DND-41 (cell line): ENCODE measurements at regions not wholly inside any gene's neighbourhood (a gene's known extent, or its start where the extent isn't known, plus 50 kb on each side); places are given as distances from the start of the nearest gene placed in this dataset.

Experiments
- ATAC-seq: fragments of 200-7000 bp; cut with Tn5 transposase; 3 replicates; pipeline ENCODE4 v1.9.1; 2021; ENCODE audit warnings: low read depth; ENCODE audit not compliant: insufficient read depth
- DNase-seq: peaks from one replicate; pipeline ENCODE4 v3.0.0-alpha.2; 2020
- H2AFZ ChIP-seq: 2 replicates; pipeline ENCODE4 v1.6.0; 2012; ENCODE audit warnings: low read depth, low read length
- H3K27ac ChIP-seq: 2 replicates; pipeline ENCODE4 v1.5.1; 2012; ENCODE audit warnings: low read length, inconsistent platforms
- H3K27me3 ChIP-seq: fragments of 200-600 bp; sonication (generic); 2 replicates; pipeline ENCODE4 v1.6.0; 2012; ENCODE audit warnings: low read length, mild to moderate bottlenecking, inconsistent platforms; ENCODE audit not compliant: insufficient read depth, poor library complexity
- H3K36me3 ChIP-seq: 2 replicates; pipeline ENCODE4 v1.5.1; 2012; ENCODE audit warnings: low read length, inconsistent platforms; ENCODE audit not compliant: insufficient read depth
- H3K4me1 ChIP-seq: 2 replicates; pipeline ENCODE4 v1.5.1; 2012; ENCODE audit warnings: mild to moderate bottlenecking, low read length; ENCODE audit not compliant: insufficient read depth
- H3K4me2 ChIP-seq: 2 replicates; pipeline ENCODE4 v1.6.0; 2012; ENCODE audit warnings: mild to moderate bottlenecking, moderate library complexity, low read length, inconsistent platforms; ENCODE audit not compliant: insufficient read depth
- H3K4me3 ChIP-seq, 2 experiments: fragments of 200-600 bp in 1 of 2; shearing (Covaris generic) in 1 of 2; 2 replicates each; pipeline ENCODE4 v1.5.1; 2012 to 2016; ENCODE audit warnings: inconsistent platforms in 2 of 2, low read length in 2 of 2, mild to moderate bottlenecking in 2 of 2, low read depth in 1 of 2, moderate library complexity in 1 of 2
- H3K79me2 ChIP-seq: 2 replicates; pipeline ENCODE4 v1.6.0; 2012; ENCODE audit warnings: low read length, inconsistent platforms; ENCODE audit not compliant: insufficient read depth
- H3K9ac ChIP-seq: 2 replicates; pipeline ENCODE4 v1.6.0; 2012; ENCODE audit warnings: low read depth, mild to moderate bottlenecking, inconsistent platforms, low read length, moderate library complexity
- H3K9me3 ChIP-seq: 2 replicates; pipeline ENCODE4 v1.5.1; 2012; ENCODE audit warnings: low read length, moderate library complexity, mild to moderate bottlenecking, inconsistent platforms; ENCODE audit not compliant: insufficient read depth, severe bottlenecking
- H4K20me1 ChIP-seq: 2 replicates; pipeline ENCODE4 v1.6.0; 2012; ENCODE audit warnings: low read length; ENCODE audit not compliant: insufficient read depth
- CTCF ChIP-seq: IDR thresholded peaks from 2 replicates; pipeline ENCODE4 v1.5.1; 2012; ENCODE audit warnings: borderline replicate concordance, low read length, moderate library complexity, mild to moderate bottlenecking; ENCODE audit not compliant: poor library complexity, severe bottlenecking; ENCODE audit errors: extremely low read depth
- EZH2 ChIP-seq: IDR thresholded peaks from 3 replicates; pipeline ENCODE4 v1.6.1; 2012; ENCODE audit warnings: borderline replicate concordance, low read depth, mild to moderate bottlenecking, moderate library complexity, low read length, inconsistent platforms; ENCODE audit not compliant: severe bottlenecking

DNA sequence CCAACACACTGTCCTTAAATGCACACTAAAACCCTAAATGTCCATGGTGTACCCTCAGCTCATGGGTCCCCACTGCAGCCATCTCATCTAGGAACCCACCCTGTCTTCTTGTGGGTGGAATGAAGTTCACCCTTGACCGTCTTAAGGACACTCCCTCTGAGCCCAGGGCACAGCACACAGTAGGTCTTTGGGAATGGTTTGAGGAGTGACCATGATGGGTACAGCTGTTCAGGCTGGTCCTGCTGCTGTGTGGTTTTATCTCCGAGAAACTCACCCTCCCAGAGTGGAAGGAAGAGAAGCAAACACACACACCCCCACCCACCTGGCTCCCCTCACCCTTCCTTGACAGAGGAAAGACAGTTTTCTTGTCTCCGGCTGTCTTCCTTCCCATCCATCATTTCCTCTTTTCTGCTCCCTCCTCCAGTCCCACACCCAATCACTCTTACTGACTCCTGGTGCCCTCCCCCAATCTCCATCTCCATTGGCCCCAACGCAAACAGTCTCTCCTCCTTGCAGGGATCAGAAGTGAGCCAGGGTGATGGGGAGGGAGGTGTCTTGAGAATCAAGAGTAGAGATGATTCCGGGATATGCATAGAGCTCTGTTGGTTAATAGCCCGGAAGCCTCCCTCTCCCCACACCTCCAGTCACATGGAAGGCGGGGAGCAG is 105.9 kb upstream of the LHX5 start:
- Histone ChIP-seq H4K20me1 (no peaks in the 10 kb centered on the region), H3K36me3 (no peaks in the 10 kb centered on the region), H3K9me3 (peaks cover 6% of the 10 kb centered on the region), H3K4me2 (no peak overlapping the region), H3K79me2 (no peaks in the 10 kb centered on the region), H3K9ac (no peak overlapping the region), H3K4me3 (no peak overlapping the region), H2AFZ (no peak overlapping the region), H3K27me3 (peaks cover 7% of the 10 kb centered on the region), H3K27ac (no peak overlapping the region), H3K4me1 (no peaks in the 10 kb centered on the region)
- ATAC-seq (no peak), DNase-seq (no peak)
- TF ChIP-seq EZH2, result no peak
- TF ChIP-seq CTCF, result no peak

GRCh38 chr12:113575386-113575785 is 103.7 kb upstream of the LHX5 start:
- Histone ChIP-seq H3K27me3 (peaks cover 7% of the 10 kb centered on the region), H4K20me1 (no peaks in the 10 kb centered on the region), H3K9ac (no peak overlapping the region), H3K9me3 (no peaks in the 10 kb centered on the region), H3K36me3 (no peaks in the 10 kb centered on the region), H3K4me2 (no peak overlapping the region), H3K4me1 (no peaks in the 10 kb centered on the region), H3K27ac (no peak overlapping the region), H2AFZ (no peak overlapping the region), H3K4me3 (no peak overlapping the region), H3K79me2 (no peaks in the 10 kb centered on the region)
- no peak for ATAC-seq
- no peak for TF ChIP-seq EZH2
- TF ChIP-seq CTCF, result no peak
- no peak for DNase-seq

GRCh38 chr12:113573148-113573547 is 101.5 kb upstream of the LHX5 start:
- ATAC-seq (no peak), DNase-seq (no peak)
- no peak overlapping the region for H2AFZ ChIP-seq
- peaks cover 4% of the 10 kb centered on the region for H3K27me3 ChIP-seq
- TF ChIP-seq CTCF, result no peak
- TF ChIP-seq EZH2, result no peak
- no peaks in the 10 kb centered on the region for H3K4me1 ChIP-seq
- no peak overlapping the region for H3K4me2 ChIP-seq
- H3K36me3 ChIP-seq, result no peaks in the 10 kb centered on the region
- H4K20me1 ChIP-seq, result no peaks in the 10 kb centered on the region
- no peaks in the 10 kb centered on the region for H3K9me3 ChIP-seq
- H3K9ac ChIP-seq, result no peak overlapping the region
- no peak overlapping the region for H3K27ac ChIP-seq
- no peak overlapping the region for H3K4me3 ChIP-seq
- H3K79me2 ChIP-seq, result no peaks in the 10 kb centered on the region

GRCh38 chr12:113571713-113572112 is 100.0 kb upstream of the LHX5 start:
- Histone ChIP-seq H3K9me3 (no peaks in the 10 kb centered on the region), H3K9ac (no peak overlapping the region), H3K4me2 (no peak overlapping the region), H4K20me1 (no peaks in the 10 kb centered on the region), H3K4me3 (no peak overlapping the region), H2AFZ (no peak overlapping the region), H3K36me3 (no peaks in the 10 kb centered on the region), H3K27ac (no peak overlapping the region), H3K27me3 (peaks cover 4% of the 10 kb centered on the region), H3K79me2 (no peaks in the 10 kb centered on the region), H3K4me1 (no peaks in the 10 kb centered on the region)
- no peak for ATAC-seq
- TF ChIP-seq CTCF, result no peak
- TF ChIP-seq EZH2, result no peak
- no peak for DNase-seq
